Astrocyte of the spinal cord (primary cell): ENCODE measurements at regions not wholly inside any gene's neighbourhood (a gene's known extent, or its start where the extent isn't known, plus 50 kb on each side); places are given as distances from the start of the nearest gene placed in this dataset.

Experiments used
- DNase-seq: peaks from one replicate; pipeline ENCODE4 v3.0.0; 2011; ENCODE audit warnings: low read depth, low spot score
- H3K4me3 ChIP-seq: 2 replicates; pipeline ENCODE4 v1.5.1; 2011; ENCODE audit warnings: low read depth, mild to moderate bottlenecking, low read length, moderate library complexity
- CTCF ChIP-seq: IDR thresholded peaks from 2 replicates; pipeline ENCODE4 v1.5.1; 2012; ENCODE audit warnings: low read depth, mild to moderate bottlenecking, low read length, inconsistent platforms
- in situ Hi-C: cut with HindIII; loops from 2 replicates; pipeline ENCODE4 v1.10.0; 2017; ENCODE audit warnings: low sequenced_read_pairs

GRCh38 chr21:27423906-27424595 is 457.2 kb upstream of the ADAMTS5 start:
- TF ChIP-seq CTCF: no peak
- H3K4me3 ChIP-seq: no peak overlapping the region
- peak; percentile 56 for DNase-seq
- in situ Hi-C loops: no loop called here

- in situ Hi-C loops: no loop called here
- peak; percentile 93 for DNase-seq
- no peak for TF ChIP-seq CTCF
- H3K4me3 ChIP-seq: no peak overlapping the region
These were observed 456.1 kb upstream of the ADAMTS5 start for GRCh38 chr21:27423038-27423437.

- DNase-seq: peak; percentile 33
- in situ Hi-C loops: no loop called here
- no peak for TF ChIP-seq CTCF
- no peak overlapping the region for H3K4me3 ChIP-seq
These were observed 455.5 kb upstream of the ADAMTS5 start for GRCh38 chr21:27422435-27422834.

GRCh38 chr21:27421654-27422053 is 454.8 kb upstream of the ADAMTS5 start:
- in situ Hi-C loops: no loop called here
- no peak for TF ChIP-seq CTCF

GRCh38 chr21:27419153-27419552 is 452.3 kb upstream of the ADAMTS5 start:
- no peak for DNase-seq
- in situ Hi-C loops: no loop called here
- H3K4me3 ChIP-seq: no peak overlapping the region
- TF ChIP-seq CTCF: no peak

More at GRCh38 chr21:27421654-27422053, 454.8 kb upstream of the ADAMTS5 start:
- no peak for DNase-seq
- no peak overlapping the region for H3K4me3 ChIP-seq

GRCh38 chr21:27418346-27418745 is 451.5 kb upstream of the ADAMTS5 start:
- in situ Hi-C loops: no loop called here
- TF ChIP-seq CTCF: no peak
- no peak for DNase-seq
- no peak overlapping the region for H3K4me3 ChIP-seq

- no peak overlapping the region for H3K4me3 ChIP-seq
- DNase-seq: no peak
- no peak for TF ChIP-seq CTCF
- in situ Hi-C loops: no loop called here
These were observed 445.6 kb upstream of the ADAMTS5 start for GRCh38 chr21:27412530-27412929.
